Suppressor macrophage (primary cell): ENCODE measurements at regions not wholly inside any gene's neighbourhood (a gene's known extent, or its start where the extent isn't known, plus 50 kb on each side); places are given as distances from the start of the nearest gene placed in this dataset.
"Not testable (repeated sequence)": the region's sequence is repeated elsewhere in the genome, so short reads cannot be mapped to it uniquely, and the experiment has no call there.

Source experiments
- DNase-seq, 4 experiments: peaks; one replicate each; pipeline ENCODE4 v3.0.0-alpha.2; 2020 to 2022

GRCh38 chr10:53325066-53325465, 552.5 kb upstream of the MBL2 start:
- no peak for DNase-seq

- DNase-seq = no peak
Observed at GRCh38 chr10:53315709-53316108, 543.1 kb upstream of the MBL2 start.

GRCh38 chr10:53314876-53315275, 542.3 kb upstream of the MBL2 start:
- DNase-seq = no peak

- DNase-seq = no peak
Observed at GRCh38 chr10:53298443-53298842, 525.9 kb upstream of the MBL2 start.

GRCh38 chr10:53284615-53285182, 512.1 kb upstream of the MBL2 start:
- no peak for DNase-seq

- no peak for DNase-seq
Observed at GRCh38 chr10:53276797-53277196, 504.2 kb upstream of the MBL2 start.

- DNase-seq = no peak
Observed at GRCh38 chr10:53269482-53269881, 496.9 kb upstream of the MBL2 start.

- DNase-seq = no peak
Observed at GRCh38 chr10:53260213-53260612, 487.6 kb upstream of the MBL2 start.

- DNase-seq = no peak
Observed at GRCh38 chr10:53256623-53257022, 484.0 kb upstream of the MBL2 start.

GRCh38 chr10:53255661-53256205, 483.1 kb upstream of the MBL2 start:
- DNase-seq = no peak

GRCh38 chr10:53253221-53253620, 480.6 kb upstream of the MBL2 start:
- no peak for DNase-seq

GRCh38 chr10:53239873-53240272, 467.3 kb upstream of the MBL2 start:
- DNase-seq = no peak

GRCh38 chr10:53236941-53237340, 464.4 kb upstream of the MBL2 start:
- DNase-seq = no peak

- no peak for DNase-seq
Observed at GRCh38 chr10:53233749-53234148, 461.2 kb upstream of the MBL2 start.

- DNase-seq = no peak
Observed at GRCh38 chr10:53230651-53231050, 458.1 kb upstream of the MBL2 start.

GRCh38 chr10:53223851-53224250, 451.3 kb upstream of the MBL2 start:
- no peak for DNase-seq

- no peak for DNase-seq
Observed at GRCh38 chr10:53222806-53223205, 450.2 kb upstream of the MBL2 start.

- DNase-seq = no peak
Observed at GRCh38 chr10:53209944-53210611, 437.5 kb upstream of the MBL2 start.

- no peak for DNase-seq
Observed at GRCh38 chr10:53183733-53184132, 411.1 kb upstream of the MBL2 start.

GRCh38 chr10:53177468-53177867, 404.9 kb upstream of the MBL2 start:
- DNase-seq = no peak

GRCh38 chr10:53166325-53166724, 393.7 kb upstream of the MBL2 start:
- no peak for DNase-seq

GRCh38 chr10:53162856-53163255, 390.3 kb upstream of the MBL2 start:
- no peak for DNase-seq

GRCh38 chr10:53161231-53161630, 388.6 kb upstream of the MBL2 start:
- DNase-seq = no peak

- DNase-seq = not testable (repeated sequence)
Observed at GRCh38 chr10:53155674-53156073, 383.1 kb upstream of the MBL2 start.

GRCh38 chr10:53153831-53154230, 381.2 kb upstream of the MBL2 start:
- no peak for DNase-seq
